Activated CD4-positive, alpha-beta T cell treated with anti-CD3 and anti-CD28 coated beads, Interleukin-10, Interleukin-2, amounts not matched to agents 100 ng/mL and 50 ng/mL, durations not matched to agents 16 hours and 8 hours (primary cell): ENCODE measurements at regions not wholly inside any gene's neighbourhood (a gene's known extent, or its start where the extent isn't known, plus 50 kb on each side); places are given as distances from the start of the nearest gene placed in this dataset.
"Not testable (repeated sequence)": the region's sequence is repeated elsewhere in the genome, so short reads cannot be mapped to it uniquely, and the experiment has no call there.

Experiments
- DNase-seq: peaks from one replicate; pipeline ENCODE4 v3.0.0-alpha.2; 2020

- no peak for DNase-seq
Observed at GRCh38 chr5:6321078-6321477, 57.3 kb downstream of the MED10 start.

GRCh38 chr5:6319116-6319515 lies 59.2 kb downstream of the MED10 start:
- no peak for DNase-seq

GRCh38 chr5:6317116-6317798 lies 61.1 kb downstream of the MED10 start:
- no peak for DNase-seq

- no peak for DNase-seq
Observed at GRCh38 chr5:6315580-6315979, 62.8 kb downstream of the MED10 start.

- no peak for DNase-seq
Observed at GRCh38 chr5:6311568-6312501, 66.5 kb downstream of the MED10 start.

GRCh38 chr5:6309949-6310348 lies 68.4 kb downstream of the MED10 start:
- no peak for DNase-seq

GRCh38 chr5:6308683-6309082 lies 69.7 kb downstream of the MED10 start:
- no peak for DNase-seq

GRCh38 chr5:6307304-6307703 lies 71.0 kb downstream of the MED10 start:
- DNase-seq = no peak

GRCh38 chr5:6305853-6306252 lies 72.5 kb downstream of the MED10 start:
- no peak for DNase-seq

GRCh38 chr5:6302684-6303083 lies 75.7 kb downstream of the MED10 start:
- DNase-seq = no peak

- DNase-seq = no peak
Observed at GRCh38 chr5:6302075-6302474, 76.3 kb downstream of the MED10 start.

- no peak for DNase-seq
Observed at GRCh38 chr5:6296524-6296923, 81.8 kb downstream of the MED10 start.

GRCh38 chr5:6291961-6292360 lies 86.4 kb downstream of the MED10 start:
- DNase-seq = peak; percentile 14

GRCh38 chr5:6289239-6289638 lies 89.1 kb downstream of the MED10 start:
- no peak for DNase-seq

- DNase-seq = no peak
Observed at GRCh38 chr5:6287176-6287575, 91.2 kb downstream of the MED10 start.

GRCh38 chr5:6286404-6286803 lies 91.9 kb downstream of the MED10 start:
- no peak for DNase-seq

GRCh38 chr5:6284491-6284890 lies 93.9 kb downstream of the MED10 start:
- DNase-seq = not testable (repeated sequence)

GRCh38 chr5:6282352-6282751 lies 96.0 kb downstream of the MED10 start:
- no peak for DNase-seq

- no peak for DNase-seq
Observed at GRCh38 chr5:6281818-6282217, 96.5 kb downstream of the MED10 start.

GRCh38 chr5:6280425-6281100 lies 97.8 kb downstream of the MED10 start:
- no peak for DNase-seq

GRCh38 chr5:6279607-6280006 lies 98.7 kb downstream of the MED10 start:
- no peak for DNase-seq

GRCh38 chr5:6274846-6275543 lies 103.4 kb downstream of the MED10 start:
- DNase-seq = no peak

GRCh38 chr5:6273749-6274148 lies 104.6 kb downstream of the MED10 start:
- DNase-seq = no peak
